ACC112 (cell line): ENCODE measurements at regions not wholly inside any gene's neighbourhood (a gene's known extent, or its start where the extent isn't known, plus 50 kb on each side); places are given as distances from the start of the nearest gene placed in this dataset.
"Not testable (repeated sequence)": the region's sequence is repeated elsewhere in the genome, so short reads cannot be mapped to it uniquely, and the experiment has no call there.

Experiments
- H2AFZ ChIP-seq: fragments of 200-600 bp; sonication (generic); one replicate; pipeline ENCODE4 v1.6.0; 2017; ENCODE audit warnings: antibody characterized with exemption, low read length; ENCODE audit not compliant: unreplicated experiment
- H3K27ac ChIP-seq: fragments of 200-600 bp; sonication (generic); 2 replicates; pipeline ENCODE4 v1.5.1; 2014; ENCODE audit warnings: low read depth, mild to moderate bottlenecking, antibody characterized with exemption, low read length, moderate library complexity
- H3K27me3 ChIP-seq: fragments of 200-600 bp; sonication (generic); 2 replicates; pipeline ENCODE4 v1.6.1; 2014; ENCODE audit warnings: mild to moderate bottlenecking, antibody characterized with exemption, low read length, moderate library complexity, mixed read lengths; ENCODE audit not compliant: insufficient read depth
- H3K36me3 ChIP-seq: fragments of 200-600 bp; sonication (generic); 2 replicates; pipeline ENCODE4 v1.6.1; 2016; ENCODE audit warnings: mild to moderate bottlenecking, antibody characterized with exemption, low read length, moderate library complexity, mixed read lengths; ENCODE audit not compliant: insufficient read depth
- H3K4me1 ChIP-seq: fragments of 200-600 bp; sonication (generic); one replicate; pipeline ENCODE4 v1.6.1; 2016; ENCODE audit warnings: low read length, mixed read lengths; ENCODE audit not compliant: insufficient read depth, unreplicated experiment, control insufficient read depth
- H3K4me3 ChIP-seq: fragments of 200-600 bp; sonication (generic); 2 replicates; pipeline ENCODE4 v1.5.1; 2014; ENCODE audit warnings: mild to moderate bottlenecking, low read depth, low read length
- H3K79me2 ChIP-seq: fragments of 200-600 bp; sonication (generic); one replicate; pipeline ENCODE4 v1.6.0; 2016; ENCODE audit warnings: low read length; ENCODE audit not compliant: control insufficient read depth, unreplicated experiment, insufficient read depth

DNA sequence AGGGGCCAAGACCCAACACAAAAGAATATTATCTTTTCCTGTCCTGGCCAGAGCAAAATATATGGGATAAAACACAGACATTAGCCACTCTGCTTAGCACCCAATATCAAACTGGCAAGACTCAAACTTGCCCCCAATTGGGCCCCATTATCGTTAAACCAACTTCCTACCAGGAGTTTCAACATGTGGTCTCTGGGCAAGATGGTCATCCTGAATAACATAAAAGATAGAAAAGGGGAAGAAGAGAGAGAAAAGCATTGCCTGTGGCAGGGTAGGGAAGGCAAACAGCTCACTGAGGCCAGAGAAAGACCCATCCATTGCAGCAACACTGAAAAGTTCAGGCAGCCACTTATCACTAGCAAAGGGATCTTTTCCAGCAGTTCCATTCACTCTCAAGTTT is 502.1 kb downstream of the KIF2B start:
- no peak overlapping the region for H2AFZ ChIP-seq
- H3K4me1 ChIP-seq = no peaks in the 10 kb centered on the region
- no peak overlapping the region for H3K27ac ChIP-seq
- no peaks in the 10 kb centered on the region for H3K36me3 ChIP-seq
- H3K4me3 ChIP-seq = no peak overlapping the region
- no peaks in the 10 kb centered on the region for H3K27me3 ChIP-seq
- no peaks in the 10 kb centered on the region for H3K79me2 ChIP-seq

DNA sequence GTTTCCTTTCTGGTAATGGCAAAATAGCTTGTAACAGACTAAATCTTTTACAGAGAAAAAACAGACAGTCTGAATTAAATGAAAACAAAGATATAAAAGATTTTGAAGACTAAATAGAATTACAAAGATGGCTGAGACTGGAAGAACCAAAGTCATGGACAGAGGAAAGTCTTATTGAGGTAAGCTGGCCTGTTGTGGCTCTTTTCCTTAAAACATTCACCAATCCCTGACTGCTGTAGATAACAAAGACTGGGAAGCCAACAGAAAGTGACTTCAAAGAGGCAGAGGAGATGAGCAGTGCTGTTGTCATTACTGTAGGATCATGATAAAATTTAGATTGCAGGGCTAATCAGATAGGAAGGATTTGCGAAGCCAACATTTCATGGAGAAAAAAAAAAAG is 517.0 kb downstream of the KIF2B start:
- H3K4me1 ChIP-seq = no peaks in the 10 kb centered on the region
- H3K27ac ChIP-seq = no peak overlapping the region
- H3K36me3 ChIP-seq = no peaks in the 10 kb centered on the region
- no peak overlapping the region for H2AFZ ChIP-seq
- H3K4me3 ChIP-seq = no peak overlapping the region
- H3K79me2 ChIP-seq = no peaks in the 10 kb centered on the region
- no peaks in the 10 kb centered on the region for H3K27me3 ChIP-seq

DNA sequence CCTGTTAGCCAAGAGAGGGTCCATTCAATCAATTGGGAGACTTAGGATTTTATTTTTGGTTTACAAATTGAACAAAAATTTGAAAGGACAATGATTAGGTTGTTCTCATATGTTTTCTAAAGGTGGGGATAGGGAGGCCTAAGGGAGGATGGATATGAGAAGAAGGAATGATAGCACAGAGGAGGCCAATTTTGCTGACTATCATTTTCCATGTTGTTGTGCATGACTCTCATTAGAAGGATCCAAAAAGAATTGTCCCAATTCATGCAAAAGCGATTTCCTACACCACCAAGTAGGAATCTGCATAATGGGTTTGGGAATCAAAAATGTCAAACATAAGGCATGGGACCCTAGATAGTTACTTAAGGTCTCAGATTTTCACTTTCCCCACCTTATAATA is 524.8 kb downstream of the KIF2B start:
- no peaks in the 10 kb centered on the region for H3K79me2 ChIP-seq
- H3K4me1 ChIP-seq = no peaks in the 10 kb centered on the region
- no peak overlapping the region for H3K4me3 ChIP-seq
- no peaks in the 10 kb centered on the region for H3K36me3 ChIP-seq
- no peaks in the 10 kb centered on the region for H3K27me3 ChIP-seq
- no peak overlapping the region for H2AFZ ChIP-seq
- no peak overlapping the region for H3K27ac ChIP-seq

DNA sequence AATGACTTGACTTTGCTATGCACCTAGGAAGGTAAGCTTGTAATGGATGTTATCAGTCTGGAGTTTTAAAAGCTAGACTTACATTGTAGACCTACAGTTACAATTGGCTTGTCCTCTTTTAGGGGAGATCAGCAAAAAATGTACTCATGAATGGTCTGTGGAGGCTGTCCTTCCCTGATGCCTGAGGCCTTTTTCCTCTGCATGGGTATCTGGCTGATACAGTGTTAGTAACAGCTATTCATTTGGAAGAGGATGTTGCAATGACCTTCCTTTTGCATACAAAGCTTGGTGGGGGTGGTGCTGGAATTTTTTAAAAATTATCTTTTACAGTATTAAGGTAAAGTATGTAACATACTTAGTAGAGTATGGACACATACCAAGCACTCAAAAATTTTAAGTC is 525.5 kb downstream of the KIF2B start:
- Histone ChIP-seq H3K36me3 (no peaks in the 10 kb centered on the region), H3K79me2 (no peaks in the 10 kb centered on the region), H3K4me1 (no peaks in the 10 kb centered on the region), H3K27me3 (no peaks in the 10 kb centered on the region), H3K4me3 (no peak overlapping the region), H3K27ac (no peak overlapping the region), H2AFZ (no peak overlapping the region)

DNA sequence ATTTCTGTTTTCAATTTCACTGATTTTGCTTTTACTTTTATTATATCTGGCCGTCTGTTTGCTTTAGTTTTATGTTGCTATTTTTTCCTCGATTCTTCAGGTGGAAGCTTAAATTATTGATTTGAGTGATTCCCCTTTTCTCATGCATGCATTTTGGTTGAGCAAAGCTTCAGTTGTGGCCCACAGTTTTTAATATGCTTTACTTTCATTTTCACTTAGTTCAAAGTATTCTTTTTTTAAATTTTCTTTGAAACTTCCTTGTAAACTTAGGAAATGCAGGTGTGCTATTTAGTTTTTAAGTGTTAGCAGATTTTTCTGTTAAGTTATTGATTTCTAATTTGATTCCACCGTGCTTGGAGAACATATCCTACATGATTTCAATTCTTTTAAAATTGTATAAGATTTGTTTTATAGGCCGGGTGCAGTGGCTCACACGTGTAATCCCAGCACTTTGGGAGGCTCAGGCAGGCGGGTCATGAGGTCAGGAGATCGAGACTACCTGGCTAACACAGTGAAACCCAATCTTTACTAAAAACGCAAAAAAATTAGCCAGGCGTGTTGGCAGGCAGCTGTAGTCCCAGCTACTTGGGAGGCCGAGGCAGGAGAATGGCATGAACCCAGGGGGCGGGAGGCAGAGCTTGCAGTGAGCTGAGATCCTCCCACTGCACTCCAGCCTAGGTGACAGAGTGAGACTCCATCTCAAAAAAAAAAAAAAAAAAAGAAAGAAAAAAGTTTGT is 531.2 kb downstream of the KIF2B start:
- Histone ChIP-seq H2AFZ (no peak overlapping the region), H3K79me2 (no peaks in the 10 kb centered on the region), H3K4me3 (peak overlapping the region; percentile 39), H3K27me3 (no peaks in the 10 kb centered on the region), H3K36me3 (no peaks in the 10 kb centered on the region), H3K4me1 (no peaks in the 10 kb centered on the region), H3K27ac (no peak overlapping the region)

DNA sequence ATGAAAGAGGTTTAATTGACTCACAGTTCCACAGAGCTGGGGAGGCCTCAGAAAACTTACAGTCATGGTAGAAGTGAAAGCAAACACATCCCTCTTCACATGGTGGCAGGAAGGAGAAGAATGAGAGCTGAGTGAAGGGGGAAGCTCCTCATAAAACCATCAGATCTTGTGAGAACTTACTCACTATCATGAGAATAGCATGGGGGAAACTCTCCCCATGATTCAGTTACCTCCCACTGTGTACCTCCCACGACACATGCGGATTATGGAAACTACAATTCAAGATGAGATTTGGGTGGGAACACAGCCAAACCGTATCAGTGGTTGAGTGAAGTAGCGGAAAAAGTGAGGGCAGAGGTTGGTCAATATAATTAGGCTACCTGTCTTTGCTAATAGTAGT is 538.3 kb downstream of the KIF2B start:
- H3K4me3 ChIP-seq, H3K79me2 ChIP-seq, H2AFZ ChIP-seq, H3K27ac ChIP-seq, H3K4me1 ChIP-seq, H3K27me3 ChIP-seq, H3K36me3 ChIP-seq: not testable (repeated sequence)

DNA sequence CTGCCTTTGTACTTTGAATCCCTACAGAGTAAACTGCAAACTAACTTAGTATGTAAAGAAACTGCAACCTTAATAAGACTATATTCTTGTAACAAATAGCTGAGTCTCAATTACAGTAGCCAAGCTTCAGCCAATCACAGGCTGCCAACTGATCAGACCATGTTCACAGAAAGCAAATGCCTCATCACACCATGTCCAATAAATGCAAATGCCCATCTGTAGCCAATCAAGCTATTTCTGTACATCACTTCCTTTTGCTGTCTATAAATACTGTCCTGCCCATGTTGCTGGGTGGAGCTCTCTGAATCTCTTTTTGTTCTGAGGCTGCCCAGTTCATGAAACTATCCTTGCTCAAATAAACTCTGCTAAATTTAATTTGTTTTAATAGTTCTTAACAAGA is 531.7 kb upstream of the TOM1L1 start:
- Histone ChIP-seq H3K27ac (no peak overlapping the region), H3K79me2 (no peaks in the 10 kb centered on the region), H3K36me3 (no peaks in the 10 kb centered on the region), H3K4me3 (no peak overlapping the region), H2AFZ (no peak overlapping the region), H3K4me1 (no peaks in the 10 kb centered on the region), H3K27me3 (no peaks in the 10 kb centered on the region)

DNA sequence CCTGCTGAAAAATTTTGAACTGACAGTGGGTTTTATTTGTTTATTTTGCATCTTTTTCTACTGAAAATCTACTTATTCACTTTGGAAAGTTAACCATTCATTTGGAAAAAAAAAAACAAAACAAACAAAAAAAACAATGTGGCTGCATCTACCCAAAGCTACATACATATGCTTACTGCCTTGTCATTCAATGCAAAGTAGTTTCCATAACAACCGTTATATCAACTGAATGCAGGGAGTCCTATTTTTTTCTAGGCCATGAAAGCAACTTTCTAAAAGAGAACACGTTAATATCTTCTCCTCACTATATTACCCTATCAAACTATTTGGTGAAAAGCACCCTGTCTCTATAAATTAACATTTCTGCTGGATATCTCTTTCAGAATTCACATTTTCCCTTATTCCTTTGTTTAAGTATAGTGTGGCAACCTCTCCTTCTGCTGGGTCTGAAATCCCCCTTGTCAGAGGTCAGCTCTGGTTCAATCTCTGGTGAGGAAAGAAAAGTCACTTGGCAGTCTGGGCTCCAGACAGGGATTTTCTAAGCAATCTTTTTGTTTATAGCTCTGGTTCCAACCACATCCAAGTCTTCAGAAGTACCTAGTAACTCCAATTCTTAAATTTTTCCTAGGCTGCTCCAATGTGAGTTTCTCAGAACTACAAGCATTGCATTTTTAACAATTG is 528.4 kb upstream of the TOM1L1 start:
- no peak overlapping the region for H3K27ac ChIP-seq
- no peak overlapping the region for H3K4me3 ChIP-seq
- no peaks in the 10 kb centered on the region for H3K79me2 ChIP-seq
- H2AFZ ChIP-seq = no peak overlapping the region
- H3K27me3 ChIP-seq = no peaks in the 10 kb centered on the region
- no peaks in the 10 kb centered on the region for H3K4me1 ChIP-seq
- no peaks in the 10 kb centered on the region for H3K36me3 ChIP-seq

DNA sequence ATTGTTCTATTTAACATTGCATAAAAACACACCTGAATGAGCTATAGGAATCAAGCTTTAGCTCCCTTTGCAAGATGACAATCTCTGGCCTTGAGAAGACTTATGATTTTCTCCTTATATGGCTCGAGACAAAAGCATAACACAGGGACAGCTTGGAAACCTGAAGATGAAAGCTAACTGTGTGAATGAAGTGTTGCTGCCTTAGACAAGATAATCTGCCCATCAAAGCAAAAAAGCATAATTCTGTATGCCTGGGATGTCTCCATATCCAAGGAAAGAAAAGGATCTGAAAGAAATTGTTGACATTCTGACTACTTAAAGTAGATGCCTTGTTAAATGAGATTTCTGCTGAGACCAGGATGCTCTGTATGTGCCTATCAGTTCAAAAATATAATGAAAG is 526.7 kb upstream of the TOM1L1 start:
- Histone ChIP-seq H3K79me2 (no peaks in the 10 kb centered on the region), H3K4me1 (no peaks in the 10 kb centered on the region), H3K4me3 (no peak overlapping the region), H3K36me3 (no peaks in the 10 kb centered on the region), H3K27me3 (no peaks in the 10 kb centered on the region), H2AFZ (no peak overlapping the region), H3K27ac (no peak overlapping the region)

DNA sequence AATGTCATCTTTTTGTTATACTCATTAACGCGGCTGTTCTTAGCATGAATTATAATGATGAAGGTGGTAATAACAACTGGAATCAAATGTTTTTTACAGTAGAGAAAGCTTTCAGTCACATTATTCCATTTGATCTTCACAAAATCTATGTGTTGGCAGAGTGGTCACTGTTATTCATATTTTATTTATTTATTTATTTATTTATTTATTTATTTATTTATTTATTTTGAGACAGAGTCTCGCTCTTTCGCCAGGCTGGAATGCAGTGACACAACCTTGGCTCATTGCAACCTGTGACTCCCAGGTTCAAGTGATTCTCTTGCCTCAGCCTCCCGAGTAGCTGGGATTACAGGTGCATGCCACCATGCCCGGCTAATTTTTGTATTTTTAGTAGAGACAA is 524.2 kb upstream of the TOM1L1 start:
- H3K4me1 ChIP-seq, H3K4me3 ChIP-seq, H3K36me3 ChIP-seq, H3K79me2 ChIP-seq, H3K27ac ChIP-seq, H3K27me3 ChIP-seq, H2AFZ ChIP-seq: not testable (repeated sequence)

DNA sequence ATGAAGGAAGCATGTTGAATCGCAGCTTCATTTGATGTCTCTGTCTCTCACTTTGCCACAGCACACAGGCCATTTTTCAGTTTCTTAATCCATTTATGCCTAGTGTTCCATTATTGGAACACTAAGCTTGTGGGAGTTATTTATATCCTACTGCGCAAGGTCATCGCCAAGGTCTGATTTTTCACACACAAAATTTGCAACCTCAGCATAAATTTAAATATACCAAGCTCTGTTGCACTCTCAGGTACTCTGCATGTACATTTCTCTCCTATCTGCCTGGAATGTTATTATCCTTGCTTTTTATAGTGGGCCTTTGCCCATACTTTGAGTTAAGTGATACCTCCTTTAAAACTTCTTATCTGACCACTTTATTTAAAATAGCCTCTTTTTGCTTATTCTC is 519.2 kb upstream of the TOM1L1 start:
- Histone ChIP-seq H2AFZ (no peak overlapping the region), H3K79me2 (no peaks in the 10 kb centered on the region), H3K27ac (no peak overlapping the region), H3K4me3 (no peak overlapping the region), H3K27me3 (no peaks in the 10 kb centered on the region), H3K36me3 (no peaks in the 10 kb centered on the region), H3K4me1 (no peaks in the 10 kb centered on the region)
